Bronchial epithelial cell (primary cell): ENCODE measurements at regions not wholly inside any gene's neighbourhood (a gene's known extent, or its start where the extent isn't known, plus 50 kb on each side); places are given as distances from the start of the nearest gene placed in this dataset.

ENCODE experiments used
- DNase-seq: peaks from one replicate; pipeline ENCODE4 v3.0.0-alpha.2; 2010; ENCODE audit warnings: low read depth
- FAIRE-seq: peaks from 2 replicates; lab custom pipeline; 2011; peaks lifted over from hg19 to GRCh38; lab: Jason Lieb, UNC
- H3K27me3 ChIP-seq: 2 replicates; pipeline ENCODE4 v1.5.1; 2011; ENCODE audit warnings: low read length; ENCODE audit not compliant: control insufficient read depth, insufficient read depth
- H3K36me3 ChIP-seq: 2 replicates; pipeline ENCODE4 v1.5.1; 2011; ENCODE audit warnings: low read length; ENCODE audit not compliant: control insufficient read depth, insufficient read depth
- H3K4me3 ChIP-seq: 2 replicates; pipeline ENCODE4 v1.5.1; 2011; ENCODE audit warnings: mild to moderate bottlenecking, low read depth, low read length, control low read depth
- CTCF ChIP-seq: IDR thresholded peaks from 2 replicates; pipeline ENCODE4 v1.5.1; 2011; ENCODE audit warnings: mild to moderate bottlenecking, moderate library complexity, low read length, control low read depth, inconsistent platforms; ENCODE audit not compliant: insufficient read depth, severe bottlenecking

- H3K27me3 ChIP-seq: no peaks in the 10 kb centered on the region
- H3K4me3 ChIP-seq: no peak overlapping the region
- DNase-seq (no peak), FAIRE-seq (peak; percentile 62)
- no peak for TF ChIP-seq CTCF
- no peaks in the 10 kb centered on the region for H3K36me3 ChIP-seq
Observed at GRCh38 chr1:30449428-30450147, 273.8 kb downstream of the MATN1 start.

- no peak overlapping the region for H3K4me3 ChIP-seq
- no peak for TF ChIP-seq CTCF
- peak; percentile 72 for FAIRE-seq
- no peak for DNase-seq
- no peaks in the 10 kb centered on the region for H3K36me3 ChIP-seq
- H3K27me3 ChIP-seq: no peaks in the 10 kb centered on the region
Observed at GRCh38 chr1:30449003-30449402, 274.4 kb downstream of the MATN1 start.

- DNase-seq: no peak
- peak; percentile 13 for FAIRE-seq
- Histone ChIP-seq H3K27me3 (no peaks in the 10 kb centered on the region), H3K4me3 (no peak overlapping the region), H3K36me3 (no peaks in the 10 kb centered on the region)
- TF ChIP-seq CTCF: no peak
Observed at GRCh38 chr1:30447701-30448100, 275.7 kb downstream of the MATN1 start.

- DNase-seq (no peak), FAIRE-seq (no peak)
- no peak for TF ChIP-seq CTCF
- H3K27me3 ChIP-seq: no peaks in the 10 kb centered on the region
- no peaks in the 10 kb centered on the region for H3K36me3 ChIP-seq
- H3K4me3 ChIP-seq: no peak overlapping the region
Observed at GRCh38 chr1:30447080-30447479, 276.3 kb downstream of the MATN1 start.

- Histone ChIP-seq H3K36me3 (no peaks in the 10 kb centered on the region), H3K27me3 (no peaks in the 10 kb centered on the region), H3K4me3 (no peak overlapping the region)
- FAIRE-seq (no peak), DNase-seq (no peak)
- no peak for TF ChIP-seq CTCF
Observed at GRCh38 chr1:30446508-30446907, 276.9 kb downstream of the MATN1 start.

- H3K4me3 ChIP-seq: no peak overlapping the region
- H3K36me3 ChIP-seq: no peaks in the 10 kb centered on the region
- FAIRE-seq (peak; percentile 23), DNase-seq (no peak)
- no peaks in the 10 kb centered on the region for H3K27me3 ChIP-seq
- no peak for TF ChIP-seq CTCF
Observed at GRCh38 chr1:30446095-30446494, 277.3 kb downstream of the MATN1 start.
